ENCODE measurements at regions not wholly inside any gene's neighbourhood (a gene's known extent, or its start where the extent isn't known, plus 50 kb on each side); places are given as distances from the start of the nearest gene placed in this dataset.
A peak's percentile ranks its signal among the peaks of the same experiment; 100 is the strongest.
"Not testable (repeated sequence)": the region's sequence is repeated elsewhere in the genome, so short reads cannot be mapped to it uniquely, and the experiment has no call there.

DNA sequence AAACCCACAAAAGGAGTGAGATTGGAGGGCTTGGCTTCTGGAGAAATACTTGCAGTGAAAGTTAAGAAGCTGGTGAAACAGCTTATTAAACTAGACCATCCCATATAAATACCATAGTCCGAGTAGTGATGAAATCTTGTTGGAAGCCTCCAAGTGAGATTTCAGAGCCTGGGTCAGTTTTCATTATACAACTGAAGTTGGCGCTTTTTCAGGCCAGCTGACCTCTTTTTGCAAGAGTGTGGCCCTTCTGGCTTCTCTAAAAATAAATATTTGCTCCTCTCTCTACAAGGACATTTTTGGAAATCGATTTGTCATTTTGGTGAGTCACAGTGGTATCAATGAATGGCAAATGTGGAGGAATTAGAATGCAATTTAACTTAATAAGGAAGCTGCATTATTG is 51.2 kb upstream of the THRB start:
- Histone ChIP-seq H3K27ac (ENCODE audit: low read depth, low read length) (no peak overlapping the region), H3K27me3 (ENCODE audit: control insufficient read depth, insufficient read depth, low read length) (no peaks in the 10 kb centered on the region), H3K9ac (ENCODE audit: low read length) (no peak overlapping the region), H3K36me3 (ENCODE audit: control insufficient read depth, insufficient read depth, low read length) (no peaks in the 10 kb centered on the region), H3K4me3 (ENCODE audit: low read length) (no peak overlapping the region), H3K4me1 (ENCODE audit: control insufficient read depth, insufficient read depth, low read length) (peaks cover 3% of the 10 kb centered on the region)

DNA sequence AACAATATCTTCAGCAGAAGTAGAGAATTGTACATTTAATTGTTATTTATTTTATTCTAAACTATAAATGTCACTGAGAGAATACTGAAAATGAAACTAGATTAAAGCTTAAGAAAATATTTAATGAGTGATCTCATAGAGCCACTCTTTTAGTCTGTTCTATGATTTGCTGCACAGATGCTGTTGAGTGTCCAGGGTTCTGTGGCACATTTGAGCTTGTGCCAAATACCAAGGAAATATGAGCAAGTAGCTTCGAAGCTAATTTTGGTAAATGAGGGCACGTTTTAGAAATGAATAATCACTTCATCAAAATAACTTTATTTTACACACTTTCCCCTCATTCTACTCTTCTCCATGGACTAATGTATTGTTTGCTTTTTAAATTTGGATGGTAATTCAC is 53.6 kb upstream of the THRB start:
- H3K9ac ChIP-seq (ENCODE audit: low read length) = no peak overlapping the region
- H3K4me1 ChIP-seq (ENCODE audit: control insufficient read depth, insufficient read depth, low read length) = peaks cover 3% of the 10 kb centered on the region
- H3K36me3 ChIP-seq (ENCODE audit: control insufficient read depth, insufficient read depth, low read length) = no peaks in the 10 kb centered on the region
- no peaks in the 10 kb centered on the region for H3K27me3 ChIP-seq (ENCODE audit: control insufficient read depth, insufficient read depth, low read length)
- no peak overlapping the region for H3K4me3 ChIP-seq (ENCODE audit: low read length)
- H3K27ac ChIP-seq (ENCODE audit: low read depth, low read length) = peak overlapping the region; percentile 31

DNA sequence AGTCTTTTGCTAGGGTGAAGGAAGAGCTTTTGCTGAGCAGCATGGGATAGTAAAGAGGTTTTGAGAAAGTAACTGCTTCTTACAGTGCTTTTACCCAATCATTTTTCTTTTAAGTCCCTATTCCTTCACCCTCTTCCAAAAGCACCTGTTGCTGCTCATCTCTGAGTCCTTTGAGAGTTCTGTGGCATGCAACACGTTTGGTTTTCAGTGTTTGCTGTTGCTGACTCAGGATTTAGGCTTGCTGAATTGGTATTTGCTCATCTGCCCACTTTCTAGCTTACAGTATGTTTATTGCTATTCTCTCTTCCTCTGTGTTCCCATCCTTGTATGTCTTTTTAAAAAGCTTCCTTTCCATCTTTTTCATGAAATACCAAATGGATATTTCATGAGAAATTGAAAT is 55.9 kb upstream of the THRB start:
- Histone ChIP-seq H3K27ac (ENCODE audit: low read depth, low read length) (no peak overlapping the region), H3K9ac (ENCODE audit: low read length) (no peak overlapping the region), H3K36me3 (ENCODE audit: control insufficient read depth, insufficient read depth, low read length) (no peaks in the 10 kb centered on the region), H3K4me1 (ENCODE audit: control insufficient read depth, insufficient read depth, low read length) (peaks cover 3% of the 10 kb centered on the region), H3K27me3 (ENCODE audit: control insufficient read depth, insufficient read depth, low read length) (no peaks in the 10 kb centered on the region), H3K4me3 (ENCODE audit: low read length) (no peak overlapping the region)

DNA sequence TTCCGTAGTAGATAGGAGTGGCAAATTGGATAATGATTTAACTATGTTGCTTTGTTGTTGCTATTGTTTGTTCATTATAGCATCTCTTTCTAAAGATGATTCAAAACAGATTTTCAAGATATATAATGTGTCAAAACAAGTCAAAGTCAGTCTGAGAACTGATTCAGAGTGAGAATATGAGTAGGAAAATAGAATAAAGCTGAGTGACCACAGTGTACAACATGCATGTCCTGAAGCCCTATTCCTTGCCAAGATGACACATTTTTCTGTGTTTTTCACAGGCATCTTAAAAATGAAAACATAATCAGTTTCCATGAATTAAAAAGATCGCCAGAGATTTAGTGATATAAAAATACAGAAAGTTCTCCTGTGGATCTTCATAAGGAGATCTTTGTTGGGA is 57.0 kb upstream of the THRB start:
- no peak overlapping the region for H3K9ac ChIP-seq (ENCODE audit: low read length)
- H3K27me3 ChIP-seq (ENCODE audit: control insufficient read depth, insufficient read depth, low read length) = no peaks in the 10 kb centered on the region
- H3K4me1 ChIP-seq (ENCODE audit: control insufficient read depth, insufficient read depth, low read length) = peaks cover 3% of the 10 kb centered on the region
- H3K4me3 ChIP-seq (ENCODE audit: low read length) = no peak overlapping the region
- H3K27ac ChIP-seq (ENCODE audit: low read depth, low read length) = no peak overlapping the region
- no peaks in the 10 kb centered on the region for H3K36me3 ChIP-seq (ENCODE audit: control insufficient read depth, insufficient read depth, low read length)

DNA sequence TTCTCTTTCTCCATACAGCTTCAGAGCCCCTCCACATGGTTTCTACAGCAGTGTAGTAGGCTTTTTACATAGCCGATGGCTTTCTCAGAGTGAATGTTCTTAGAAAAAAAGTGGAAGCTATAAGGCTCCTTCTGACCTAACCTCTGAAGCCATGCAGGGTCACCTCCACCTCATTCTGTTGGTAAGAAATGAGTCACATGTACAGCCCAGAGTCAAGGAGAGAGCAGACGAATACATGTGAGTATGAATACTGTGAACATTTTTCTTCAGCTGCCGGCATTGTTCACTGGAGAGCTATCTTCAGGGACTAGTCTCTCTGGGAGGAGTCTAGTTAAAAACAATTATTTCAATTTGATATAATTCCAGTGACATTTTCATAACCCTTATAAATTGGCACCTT is 68.2 kb upstream of the THRB start:
- no peaks in the 10 kb centered on the region for H3K36me3 ChIP-seq (ENCODE audit: control insufficient read depth, insufficient read depth, low read length)
- H3K27ac ChIP-seq (ENCODE audit: low read depth, low read length) = no peak overlapping the region
- no peaks in the 10 kb centered on the region for H3K4me1 ChIP-seq (ENCODE audit: control insufficient read depth, insufficient read depth, low read length)
- no peak overlapping the region for H3K4me3 ChIP-seq (ENCODE audit: low read length)
- no peaks in the 10 kb centered on the region for H3K27me3 ChIP-seq (ENCODE audit: control insufficient read depth, insufficient read depth, low read length)
- H3K9ac ChIP-seq (ENCODE audit: low read length) = no peak overlapping the region

DNA sequence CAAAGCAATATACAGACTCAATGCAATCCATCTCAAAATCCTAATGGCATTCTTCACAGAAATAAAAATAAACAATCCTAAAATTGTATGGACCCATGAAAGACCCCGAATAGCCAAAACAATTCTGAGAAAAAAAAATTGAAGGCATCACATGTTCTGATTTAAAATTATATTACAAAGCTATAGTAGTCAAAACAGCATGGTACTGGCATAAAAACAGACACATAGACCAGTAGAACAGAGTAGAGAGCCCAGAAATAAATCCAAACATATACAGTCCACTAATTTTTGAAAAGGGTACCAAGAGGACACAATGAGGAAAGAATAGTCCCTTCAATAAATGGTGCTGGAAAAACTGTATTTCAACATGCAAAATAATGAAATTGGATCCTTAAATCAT is 70.4 kb upstream of the THRB start:
- H3K27me3 ChIP-seq (ENCODE audit: control insufficient read depth, insufficient read depth, low read length) = no peaks in the 10 kb centered on the region
- no peak overlapping the region for H3K27ac ChIP-seq (ENCODE audit: low read depth, low read length)
- no peak overlapping the region for H3K9ac ChIP-seq (ENCODE audit: low read length)
- H3K4me1 ChIP-seq (ENCODE audit: control insufficient read depth, insufficient read depth, low read length) = no peaks in the 10 kb centered on the region
- no peaks in the 10 kb centered on the region for H3K36me3 ChIP-seq (ENCODE audit: control insufficient read depth, insufficient read depth, low read length)
- no peak overlapping the region for H3K4me3 ChIP-seq (ENCODE audit: low read length)

DNA sequence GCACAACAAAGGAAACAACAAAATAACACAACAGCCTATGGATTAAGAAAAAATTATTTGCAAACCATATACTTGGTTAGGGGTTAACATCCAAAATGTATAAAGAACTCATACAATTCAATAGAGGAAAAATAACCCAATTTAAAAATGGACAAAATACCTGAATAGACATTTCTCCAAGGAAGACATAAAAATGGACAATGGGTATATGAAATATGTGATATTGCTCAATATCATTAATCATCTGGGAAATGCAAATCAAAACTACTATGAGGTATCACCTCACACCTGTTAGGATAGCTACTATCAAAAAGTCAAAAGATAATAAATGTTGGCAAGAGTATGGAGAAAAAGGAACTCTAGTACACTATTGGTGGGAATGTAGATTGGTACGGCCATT is 71.0 kb upstream of the THRB start:
- no peak overlapping the region for H3K4me3 ChIP-seq (ENCODE audit: low read length)
- H3K4me1 ChIP-seq (ENCODE audit: control insufficient read depth, insufficient read depth, low read length) = no peaks in the 10 kb centered on the region
- H3K36me3 ChIP-seq (ENCODE audit: control insufficient read depth, insufficient read depth, low read length) = no peaks in the 10 kb centered on the region
- no peak overlapping the region for H3K9ac ChIP-seq (ENCODE audit: low read length)
- no peak overlapping the region for H3K27ac ChIP-seq (ENCODE audit: low read depth, low read length)
- H3K27me3 ChIP-seq (ENCODE audit: control insufficient read depth, insufficient read depth, low read length) = no peaks in the 10 kb centered on the region

DNA sequence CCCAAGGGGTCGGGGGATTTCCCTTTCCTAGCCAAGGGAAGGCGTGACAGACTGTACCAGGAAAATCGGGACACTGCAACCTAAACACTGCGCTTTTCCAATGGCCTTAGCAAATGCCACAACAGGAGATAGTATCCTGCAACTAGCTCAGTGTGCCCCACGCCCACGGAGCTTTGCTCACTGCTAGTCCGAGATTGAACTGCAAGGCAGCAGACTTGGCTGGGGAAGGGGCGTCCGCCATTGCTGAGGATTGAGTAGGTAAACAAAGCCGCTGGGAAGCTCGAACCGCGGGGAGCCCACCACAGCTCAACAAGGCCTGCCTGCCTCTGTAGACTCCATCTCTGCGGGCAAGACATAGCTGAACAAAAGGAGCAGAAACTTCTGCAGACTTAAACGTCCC is 72.3 kb upstream of the THRB start:
- Histone ChIP-seq H3K9ac (ENCODE audit: low read length) (no peak overlapping the region), H3K27ac (ENCODE audit: low read depth, low read length) (no peak overlapping the region), H3K27me3 (ENCODE audit: control insufficient read depth, insufficient read depth, low read length) (no peaks in the 10 kb centered on the region), H3K4me3 (ENCODE audit: low read length) (no peak overlapping the region), H3K36me3 (ENCODE audit: control insufficient read depth, insufficient read depth, low read length) (no peaks in the 10 kb centered on the region), H3K4me1 (ENCODE audit: control insufficient read depth, insufficient read depth, low read length) (no peaks in the 10 kb centered on the region)

DNA sequence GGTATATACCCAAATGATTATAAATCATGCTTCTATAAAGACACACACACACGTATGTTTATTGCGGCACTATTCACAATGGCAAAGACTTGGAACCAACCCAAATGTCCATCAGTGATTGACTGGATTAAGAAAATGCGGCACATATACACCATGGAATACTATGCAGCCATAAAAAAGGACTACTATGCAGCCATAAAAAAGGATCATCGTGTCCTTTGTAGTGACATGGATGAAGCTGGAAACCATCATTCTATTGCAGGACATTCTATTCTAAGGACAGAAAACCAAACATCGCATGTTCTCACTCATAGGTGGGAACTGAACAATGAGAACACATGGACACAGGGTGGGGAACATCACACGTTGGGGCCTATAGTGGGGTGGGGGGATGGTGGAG is 77.8 kb upstream of the THRB start:
- H3K27ac ChIP-seq (ENCODE audit: low read depth, low read length) = not testable (repeated sequence)

DNA sequence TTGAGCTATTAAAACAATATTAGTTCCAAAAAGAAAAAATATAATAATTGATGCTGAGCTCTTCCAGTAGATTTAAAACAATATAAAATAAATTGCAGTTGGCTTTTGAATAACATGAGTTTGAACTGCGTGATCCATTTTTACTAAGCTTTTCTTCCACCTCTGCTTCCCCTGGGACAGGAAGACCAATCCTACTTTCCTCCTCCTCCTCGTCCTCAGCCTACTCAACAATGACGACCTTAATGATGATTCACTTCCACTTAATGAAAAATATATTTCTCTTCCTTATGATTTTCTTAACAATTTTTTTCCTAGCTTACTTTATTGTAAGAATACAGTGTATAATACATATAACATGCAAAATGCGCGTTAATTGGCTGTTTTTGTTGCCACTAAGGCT is 78.9 kb upstream of the THRB start:
- Histone ChIP-seq H3K4me1 (ENCODE audit: control insufficient read depth, insufficient read depth, low read length) (no peaks in the 10 kb centered on the region), H3K9ac (ENCODE audit: low read length) (no peak overlapping the region), H3K27me3 (ENCODE audit: control insufficient read depth, insufficient read depth, low read length) (no peaks in the 10 kb centered on the region), H3K4me3 (ENCODE audit: low read length) (no peak overlapping the region), H3K36me3 (ENCODE audit: control insufficient read depth, insufficient read depth, low read length) (no peaks in the 10 kb centered on the region), H3K27ac (ENCODE audit: low read depth, low read length) (no peak overlapping the region)

More for the DNA sequence above, 77.8 kb upstream of the THRB start:
- H3K36me3 ChIP-seq (ENCODE audit: control insufficient read depth, insufficient read depth, low read length); H3K9ac ChIP-seq (ENCODE audit: low read length); H3K4me3 ChIP-seq (ENCODE audit: low read length); H3K27me3 ChIP-seq (ENCODE audit: control insufficient read depth, insufficient read depth, low read length); H3K4me1 ChIP-seq (ENCODE audit: control insufficient read depth, insufficient read depth, low read length): not testable (repeated sequence)

DNA sequence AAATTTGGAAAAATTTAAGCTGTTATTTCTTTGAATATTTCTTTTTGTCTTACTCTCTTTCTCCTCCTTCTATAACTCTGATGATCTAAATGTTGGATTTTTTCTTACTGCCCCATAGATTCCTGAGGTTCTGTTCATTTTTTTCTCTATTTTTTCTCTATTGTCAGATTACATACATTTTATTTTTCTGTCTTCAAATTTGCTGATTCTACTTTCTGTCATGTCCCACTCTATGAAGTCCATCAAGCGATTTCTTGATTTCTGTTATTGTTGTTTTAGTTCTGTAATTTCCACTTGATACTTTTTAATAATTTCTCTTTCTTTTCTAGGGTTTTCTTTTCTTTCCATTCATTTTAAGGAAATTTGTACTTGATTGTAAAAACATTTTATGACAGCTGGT is 83.7 kb upstream of the THRB start:
- no peaks in the 10 kb centered on the region for H3K4me1 ChIP-seq (ENCODE audit: control insufficient read depth, insufficient read depth, low read length)
- no peaks in the 10 kb centered on the region for H3K36me3 ChIP-seq (ENCODE audit: control insufficient read depth, insufficient read depth, low read length)
- H3K9ac ChIP-seq (ENCODE audit: low read length) = no peak overlapping the region
- H3K27ac ChIP-seq (ENCODE audit: low read depth, low read length) = no peak overlapping the region
- no peaks in the 10 kb centered on the region for H3K27me3 ChIP-seq (ENCODE audit: control insufficient read depth, insufficient read depth, low read length)
- no peak overlapping the region for H3K4me3 ChIP-seq (ENCODE audit: low read length)

DNA sequence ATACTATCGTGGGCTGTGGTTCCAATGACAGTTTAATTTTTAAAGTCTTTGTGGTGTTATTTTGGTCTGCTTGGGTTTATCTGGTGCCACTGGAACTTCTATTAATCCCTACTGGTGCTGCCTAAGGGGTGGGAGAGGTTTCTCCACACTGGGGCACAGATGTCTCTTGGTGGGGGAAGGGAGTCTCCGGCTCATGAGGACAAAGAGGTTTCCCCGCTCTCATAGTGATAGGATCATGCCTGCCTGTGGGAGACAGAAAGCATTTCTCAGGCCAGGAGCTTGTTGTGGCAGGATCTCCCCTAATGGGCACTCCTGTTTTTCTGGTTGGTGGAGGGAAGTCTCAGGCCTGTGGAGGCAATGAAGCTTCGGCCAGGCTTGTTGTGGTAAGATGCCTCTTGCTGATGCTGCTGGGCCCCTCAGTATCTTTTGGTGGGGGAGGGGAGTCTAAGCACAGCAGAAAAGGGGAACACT is 84.3 kb upstream of the THRB start:
- H3K27me3 ChIP-seq (ENCODE audit: control insufficient read depth, insufficient read depth, low read length) = no peaks in the 10 kb centered on the region
- H3K4me3 ChIP-seq (ENCODE audit: low read length) = no peak overlapping the region
- no peaks in the 10 kb centered on the region for H3K36me3 ChIP-seq (ENCODE audit: control insufficient read depth, insufficient read depth, low read length)
- no peaks in the 10 kb centered on the region for H3K4me1 ChIP-seq (ENCODE audit: control insufficient read depth, insufficient read depth, low read length)
- H3K9ac ChIP-seq (ENCODE audit: low read length) = no peak overlapping the region
- H3K27ac ChIP-seq (ENCODE audit: low read depth, low read length) = no peak overlapping the region

DNA sequence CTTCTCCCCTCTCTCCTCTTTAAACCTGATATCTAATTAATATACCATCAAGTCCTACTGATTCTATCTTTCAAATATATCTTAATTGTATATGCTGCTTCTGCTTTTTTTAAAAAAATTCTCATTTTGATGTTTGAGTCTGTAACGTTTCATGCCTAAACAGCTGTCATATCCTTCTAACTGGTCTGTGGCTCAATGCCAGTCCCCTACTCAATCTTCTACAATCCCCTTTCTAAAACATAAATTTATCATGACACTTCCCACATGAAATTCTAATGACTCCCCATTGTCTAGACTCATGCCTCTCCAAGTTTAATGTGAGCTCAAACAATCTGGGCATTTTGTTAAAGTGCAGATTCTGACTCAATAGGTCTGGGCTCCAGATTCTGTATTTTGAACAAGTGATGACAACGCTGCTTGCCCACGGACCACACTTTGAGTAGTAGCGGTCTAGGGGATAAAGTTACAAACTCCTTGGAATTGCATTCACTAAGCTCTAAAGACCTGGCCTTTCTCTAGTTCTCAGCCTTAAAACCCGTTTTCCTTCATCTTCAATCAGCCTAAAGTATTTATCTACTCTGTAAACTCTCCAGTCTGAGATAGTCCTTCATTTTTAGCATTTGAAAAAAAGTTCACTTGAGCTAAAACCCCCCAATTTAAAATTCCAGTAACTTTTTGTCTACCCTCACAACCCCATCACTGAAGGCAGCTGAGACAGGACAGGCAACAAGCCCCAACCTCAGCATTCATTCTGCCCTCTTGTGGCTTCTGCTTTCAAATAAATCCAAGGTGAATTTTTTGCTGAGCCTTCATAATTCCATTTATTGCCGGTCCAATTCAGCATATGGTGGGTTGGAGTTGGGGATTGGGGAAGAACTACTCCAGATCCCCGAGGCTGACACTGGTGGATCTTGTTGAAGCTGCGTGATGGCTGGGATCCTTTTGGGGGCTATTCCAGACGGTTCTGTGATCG is 88.1 kb upstream of the THRB start:
- Histone ChIP-seq H3K27ac (ENCODE audit: low read depth, low read length) (no peak overlapping the region), H3K27me3 (ENCODE audit: control insufficient read depth, insufficient read depth, low read length) (no peaks in the 10 kb centered on the region), H3K36me3 (ENCODE audit: control insufficient read depth, insufficient read depth, low read length) (no peaks in the 10 kb centered on the region), H3K4me3 (ENCODE audit: low read length) (no peak overlapping the region), H3K4me1 (ENCODE audit: control insufficient read depth, insufficient read depth, low read length) (no peaks in the 10 kb centered on the region), H3K9ac (ENCODE audit: low read length) (no peak overlapping the region)

All from rectal smooth muscle tissue (tissue), 1 donor.